DMS 273 (cell line): ENCODE measurements at regions not wholly inside any gene's neighbourhood (a gene's known extent, or its start where the extent isn't known, plus 50 kb on each side); places are given as distances from the start of the nearest gene placed in this dataset.
"Not testable (repeated sequence)": the region's sequence is repeated elsewhere in the genome, so short reads cannot be mapped to it uniquely, and the experiment has no call there.

Experiments
- DNase-seq: peaks from one replicate; lab custom pipeline; 2025; ENCODE audit not compliant: unreplicated experiment; lab: John Stamatoyannopoulos, UW

- no peak for DNase-seq
Measured at GRCh38 chr6:71197267-71197666, 91.3 kb upstream of the OGFRL1 start.

- DNase-seq = peak; percentile 23
Measured at GRCh38 chr6:71197780-71198179, 90.8 kb upstream of the OGFRL1 start.

GRCh38 chr6:71198908-71199307 lies 89.7 kb upstream of the OGFRL1 start:
- no peak for DNase-seq

GRCh38 chr6:71199736-71200135 lies 88.9 kb upstream of the OGFRL1 start:
- DNase-seq = no peak

- DNase-seq = no peak
Measured at GRCh38 chr6:71203206-71203605, 85.4 kb upstream of the OGFRL1 start.

- no peak for DNase-seq
Measured at GRCh38 chr6:71204741-71205140, 83.9 kb upstream of the OGFRL1 start.

DNA sequence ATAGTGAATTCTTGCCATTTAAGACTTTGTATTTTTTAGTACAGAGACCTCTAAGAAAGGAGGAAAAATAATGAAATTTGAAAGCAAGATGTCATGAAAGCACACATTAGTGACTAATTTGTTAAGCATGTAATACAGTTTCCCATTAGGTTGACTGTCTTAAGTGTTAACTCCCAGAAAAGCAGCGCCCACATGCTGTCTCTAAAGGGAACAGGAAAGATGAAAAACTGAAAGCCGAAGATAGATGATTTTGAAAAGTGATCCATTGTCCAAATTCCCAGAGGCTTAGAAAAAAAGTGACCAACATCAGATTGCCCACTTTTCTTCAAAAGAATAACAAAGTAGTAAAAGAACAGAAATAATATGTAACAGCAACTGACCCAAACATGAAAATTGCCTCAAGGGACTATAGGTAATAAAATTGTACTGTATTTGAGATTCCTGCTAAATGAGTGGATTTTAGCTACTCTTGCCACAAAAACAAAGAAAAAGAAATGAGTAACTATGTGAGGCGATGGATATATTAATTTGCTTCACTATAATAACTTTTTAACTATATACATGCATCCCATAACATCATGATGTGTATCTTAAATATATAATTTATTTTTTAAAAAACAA lies 83.2 kb upstream of the OGFRL1 start:
- DNase-seq = no peak

- no peak for DNase-seq
Measured at GRCh38 chr6:71206089-71206488, 82.5 kb upstream of the OGFRL1 start.

DNA sequence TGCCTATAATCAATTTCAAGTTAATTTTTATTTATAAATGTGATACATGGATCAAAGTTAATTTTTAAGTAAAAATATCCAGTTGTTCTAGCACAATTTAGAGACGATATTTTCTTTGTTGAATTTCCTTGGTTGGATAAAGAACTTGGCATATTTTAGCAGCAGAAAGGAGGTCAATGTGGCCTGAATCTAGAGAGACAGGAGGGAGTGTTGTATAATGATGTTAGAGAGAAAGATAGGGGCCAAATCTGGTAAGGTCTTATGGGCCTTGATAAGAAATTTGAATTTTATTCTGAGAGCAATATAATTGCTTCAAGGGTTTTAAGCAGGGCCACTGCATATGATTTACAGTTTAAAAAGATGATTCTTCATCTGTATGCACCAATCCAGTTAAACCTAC lies 79.4 kb upstream of the OGFRL1 start:
- DNase-seq = no peak

GRCh38 chr6:71209626-71210025 lies 79.0 kb upstream of the OGFRL1 start:
- no peak for DNase-seq

DNA sequence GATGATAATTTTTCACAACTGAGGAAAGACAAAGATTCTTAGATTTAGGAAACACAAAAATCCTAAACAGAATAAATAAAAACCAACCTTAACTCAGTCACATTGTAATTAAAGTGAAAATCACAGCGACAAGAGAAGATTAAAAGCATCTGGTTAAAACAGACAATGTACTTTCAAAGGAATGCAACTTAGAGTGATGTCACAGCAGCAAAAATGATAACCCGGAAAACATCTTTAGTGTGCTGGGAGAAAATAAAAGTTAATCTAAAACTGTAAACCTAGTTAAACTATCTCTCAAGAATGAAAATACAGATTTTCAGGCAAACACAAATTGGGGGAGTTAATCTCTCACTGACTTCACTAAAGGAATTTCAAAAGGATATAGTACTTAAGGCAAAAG lies 76.8 kb upstream of the OGFRL1 start:
- DNase-seq = no peak

DNA sequence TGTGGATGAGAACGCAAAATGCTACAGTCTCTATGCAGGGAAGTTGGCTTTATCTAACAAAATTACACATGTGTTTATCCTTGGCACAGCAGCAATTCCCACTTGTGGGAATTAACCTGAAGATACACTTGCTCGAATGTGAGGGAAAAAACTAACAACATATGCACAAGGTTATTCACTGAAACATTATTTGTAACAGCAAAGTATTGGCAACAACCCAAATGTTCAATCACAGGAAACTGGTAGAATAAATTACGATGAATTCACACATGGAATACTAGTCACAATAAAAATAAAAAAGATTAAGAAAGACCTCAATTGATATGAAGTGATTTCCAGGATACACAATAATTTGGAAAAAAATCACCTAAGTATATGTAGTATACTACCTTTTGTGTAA lies 68.1 kb upstream of the OGFRL1 start:
- DNase-seq = peak; percentile 18

DNA sequence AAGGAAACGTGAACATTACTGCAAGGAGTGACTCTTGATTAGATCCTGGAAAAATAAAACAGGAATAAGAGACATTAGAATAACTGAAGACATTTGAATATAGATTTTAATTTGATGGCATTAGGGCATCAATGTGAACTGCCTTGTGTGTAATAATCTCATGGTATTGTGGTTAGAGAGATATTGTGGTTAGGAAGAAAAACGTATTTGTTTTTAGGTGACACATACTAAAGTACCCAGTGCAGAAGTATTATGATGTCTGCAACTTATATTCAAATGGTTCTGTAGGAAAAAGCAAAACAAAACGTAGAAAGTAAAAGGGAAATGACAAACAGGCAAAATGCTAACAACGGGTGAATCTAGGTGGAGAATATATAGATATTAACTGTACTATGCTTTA lies 65.9 kb upstream of the OGFRL1 start:
- no peak for DNase-seq

DNA sequence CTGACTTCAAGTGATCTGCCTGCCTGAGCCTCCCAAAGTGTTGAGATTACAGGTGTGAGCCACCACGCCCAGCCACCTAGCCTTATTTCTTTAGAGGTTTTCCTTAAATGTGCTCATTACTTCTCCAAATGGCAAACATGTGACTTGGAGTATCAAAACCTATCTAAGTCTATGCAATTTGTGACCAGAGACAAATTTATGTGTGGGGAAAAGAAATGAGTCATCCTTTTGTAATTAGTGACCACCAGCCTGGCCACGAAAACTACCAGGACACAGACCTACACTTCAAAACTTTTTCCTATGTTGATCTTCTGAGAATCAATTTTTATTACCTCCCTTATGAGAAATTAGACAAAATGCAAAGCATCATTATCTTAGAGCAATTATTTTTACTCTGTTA lies 64.6 kb upstream of the OGFRL1 start:
- DNase-seq = no peak

- no peak for DNase-seq
Measured at GRCh38 chr6:71226151-71226550, 62.5 kb upstream of the OGFRL1 start.

DNA sequence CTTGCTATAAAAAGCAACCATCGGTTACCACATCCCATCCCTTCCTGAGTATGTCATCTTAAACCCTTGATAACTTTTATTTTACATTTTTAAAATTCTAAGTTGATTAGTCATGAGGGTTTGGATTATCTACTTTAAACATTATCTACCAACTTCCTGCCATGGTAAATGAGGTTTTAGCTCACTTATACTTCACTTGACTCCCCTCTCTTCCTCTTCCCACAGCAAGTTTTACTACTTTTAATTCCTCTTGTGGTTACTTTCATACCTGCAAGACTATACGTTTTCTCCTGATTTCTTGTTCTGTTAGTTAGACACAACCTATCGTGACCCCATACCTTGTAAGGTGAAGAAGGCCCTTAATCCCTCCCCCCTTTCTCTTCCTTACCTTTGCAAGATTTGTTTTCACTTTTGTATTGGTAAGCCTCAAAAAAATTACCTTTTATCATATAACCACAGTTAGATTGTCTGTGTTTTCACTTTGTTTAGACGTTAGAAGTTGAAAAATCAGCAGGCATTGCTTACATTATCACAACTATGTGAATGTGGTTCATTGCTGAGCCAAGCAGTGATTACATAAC lies 60.1 kb upstream of the OGFRL1 start:
- no peak for DNase-seq

- DNase-seq = no peak
Measured at GRCh38 chr6:71229477-71229876, 59.1 kb upstream of the OGFRL1 start.

DNA sequence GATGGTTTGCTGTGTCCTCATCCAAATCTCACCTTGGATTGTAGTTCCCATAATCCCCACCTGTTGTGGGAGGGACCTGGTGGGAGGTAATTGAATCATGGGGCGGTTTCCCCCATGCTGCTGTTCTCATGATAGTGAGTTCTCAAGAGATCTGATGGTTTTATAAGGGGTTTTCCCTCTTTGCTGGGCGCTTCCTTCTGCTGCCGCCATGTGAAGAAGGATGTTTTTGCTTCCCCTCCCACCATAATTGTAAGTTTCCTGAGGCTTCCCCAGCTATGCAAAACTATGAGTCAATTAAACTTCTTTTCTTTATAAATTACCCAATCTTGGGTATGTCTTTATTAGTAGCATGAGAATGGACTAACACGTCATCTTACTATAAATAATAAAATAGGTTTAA lies 55.7 kb upstream of the OGFRL1 start:
- DNase-seq = not testable (repeated sequence)

DNA sequence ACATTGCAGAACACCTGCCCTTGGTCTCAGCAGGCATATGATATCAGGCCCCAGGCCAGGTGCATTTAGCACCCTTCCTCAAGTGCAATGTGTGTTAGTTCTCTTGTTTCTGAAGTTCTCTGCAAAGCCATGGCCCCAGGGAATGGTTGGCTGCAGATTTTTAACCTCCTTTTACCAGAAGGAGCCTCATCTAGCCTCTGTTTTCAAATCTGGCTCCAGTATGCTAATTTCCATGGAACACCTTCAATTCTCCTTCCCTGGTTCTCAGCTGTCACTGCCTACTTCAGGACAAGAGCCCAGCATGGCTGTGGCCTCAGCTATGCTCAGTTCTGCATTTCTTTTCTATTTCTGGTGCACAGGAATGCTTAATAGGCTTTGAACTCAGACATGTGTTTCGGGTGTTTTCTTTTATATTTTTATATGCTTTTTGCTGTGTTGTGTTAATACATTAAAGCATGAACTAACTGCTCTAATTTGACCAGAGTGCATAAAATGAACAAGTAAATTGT lies 51.6 kb upstream of the OGFRL1 start:
- DNase-seq = no peak

GRCh38 chr6:71238351-71238750 lies 50.3 kb upstream of the OGFRL1 start:
- no peak for DNase-seq
